Loucy (cell line): ENCODE measurements at regions not wholly inside any gene's neighbourhood (a gene's known extent, or its start where the extent isn't known, plus 50 kb on each side); places are given as distances from the start of the nearest gene placed in this dataset.

Experiments used
- H2AFZ ChIP-seq: fragments of 200-600 bp; sonication (generic); 2 replicates; pipeline ENCODE4 v1.6.0; 2016; ENCODE audit warnings: antibody characterized with exemption, mild to moderate bottlenecking, low read length, moderate library complexity
- H3F3A ChIP-seq: fragments of 200-600 bp; 2 replicates; pipeline ENCODE4 v1.6.0; 2016; ENCODE audit warnings: antibody characterized with exemption, low read depth, mild to moderate bottlenecking
- H3K27me3 ChIP-seq: fragments of 200-600 bp; sonication (generic); 2 replicates; pipeline ENCODE4 v1.6.1; 2014; ENCODE audit warnings: low read length, mild to moderate bottlenecking; ENCODE audit not compliant: insufficient read depth, poor library complexity, severe bottlenecking
- H3K36me3 ChIP-seq: fragments of 200-600 bp; sonication (generic); 2 replicates; pipeline ENCODE4 v1.6.1; 2016; ENCODE audit warnings: low read length; ENCODE audit not compliant: insufficient read depth
- H3K4me1 ChIP-seq: fragments of 200-600 bp; sonication (generic); 2 replicates; pipeline ENCODE4 v1.5.1; 2014; ENCODE audit warnings: low read length, mild to moderate bottlenecking; ENCODE audit not compliant: insufficient read depth, poor library complexity, severe bottlenecking
- H3K4me2 ChIP-seq: fragments of 200-600 bp; sonication (generic); 2 replicates; pipeline ENCODE4 v1.6.0; 2014; ENCODE audit warnings: antibody characterized with exemption, low read length, low read depth, mild to moderate bottlenecking; ENCODE audit not compliant: poor library complexity, severe bottlenecking
- H3K4me3 ChIP-seq: fragments of 200-600 bp; sonication (generic); 2 replicates; pipeline ENCODE4 v1.5.1; 2014; ENCODE audit warnings: low read length, mild to moderate bottlenecking, mixed read lengths; ENCODE audit not compliant: poor library complexity, severe bottlenecking
- H3K79me2 ChIP-seq: fragments of 200-600 bp; sonication (generic); 2 replicates; pipeline ENCODE4 v1.6.1; 2014; ENCODE audit warnings: low read length; ENCODE audit not compliant: insufficient read depth
- H3K9ac ChIP-seq: fragments of 200-600 bp; sonication (generic); 2 replicates; pipeline ENCODE4 v1.6.0; 2014; ENCODE audit warnings: mild to moderate bottlenecking, low read depth, low read length, moderate library complexity; ENCODE audit not compliant: poor library complexity, severe bottlenecking
- H3K9me2 ChIP-seq: fragments of 200-600 bp; sonication (generic); replicated peaks from 2 replicates; pipeline ENCODE4 v1.6.1; 2016; ENCODE audit warnings: low read depth, low read length, mixed read lengths
- H3K9me3 ChIP-seq: fragments of 200-600 bp; sonication (generic); 2 replicates; pipeline ENCODE4 v1.6.1; 2014; ENCODE audit warnings: mild to moderate bottlenecking, antibody characterized with exemption, low read length, low read depth; ENCODE audit not compliant: insufficient read depth
- H4K20me1 ChIP-seq: fragments of 200-600 bp; sonication (generic); 2 replicates; pipeline ENCODE4 v1.6.0; 2014; ENCODE audit warnings: antibody characterized with exemption, low read length, mild to moderate bottlenecking; ENCODE audit not compliant: insufficient read depth, poor library complexity, severe bottlenecking
- CTCF ChIP-seq: fragments of 200-600 bp; sonication (generic); conservative IDR thresholded peaks from 2 replicates; pipeline ENCODE4 v1.5.1; 2014; ENCODE audit warnings: mild to moderate bottlenecking, antibody characterized with exemption, low read length
- EZH2phosphoT487 ChIP-seq: fragments of 200-600 bp; IDR thresholded peaks from 2 replicates; pipeline ENCODE4 v1.6.1; 2018; ENCODE audit warnings: antibody characterized with exemption, mild to moderate bottlenecking, moderate library complexity, borderline replicate concordance

GRCh38 chr12:105936496-105936895, 202.3 kb downstream of the NUAK1 start:
- H3K27me3 ChIP-seq: no peaks in the 10 kb centered on the region
- H3K4me2 ChIP-seq: no peak overlapping the region
- no peaks in the 10 kb centered on the region for H3K36me3 ChIP-seq
- no peaks in the 10 kb centered on the region for H4K20me1 ChIP-seq
- no peak overlapping the region for H3K4me3 ChIP-seq
- no peaks in the 10 kb centered on the region for H3K79me2 ChIP-seq
- no peak overlapping the region for H2AFZ ChIP-seq
- no peak overlapping the region for H3K9ac ChIP-seq
- no peaks in the 10 kb centered on the region for H3K9me3 ChIP-seq
- no peaks in the 10 kb centered on the region for H3K9me2 ChIP-seq
- H3F3A ChIP-seq: no peaks in the 10 kb centered on the region
- TF ChIP-seq CTCF: no peak
- no peak for TF ChIP-seq EZH2phosphoT487
- H3K4me1 ChIP-seq: no peaks in the 10 kb centered on the region

- no peak for TF ChIP-seq EZH2phosphoT487
- TF ChIP-seq CTCF: no peak
- Histone ChIP-seq H4K20me1 (no peaks in the 10 kb centered on the region), H2AFZ (no peak overlapping the region), H3K9ac (no peak overlapping the region), H3K79me2 (no peaks in the 10 kb centered on the region), H3K9me3 (no peaks in the 10 kb centered on the region), H3K9me2 (no peaks in the 10 kb centered on the region), H3K27me3 (no peaks in the 10 kb centered on the region), H3K4me2 (no peak overlapping the region), H3F3A (no peaks in the 10 kb centered on the region), H3K4me1 (no peaks in the 10 kb centered on the region), H3K36me3 (no peaks in the 10 kb centered on the region), H3K4me3 (no peak overlapping the region)
Measured at GRCh38 chr12:105937009-105937408, 201.7 kb downstream of the NUAK1 start.

GRCh38 chr12:105939181-105939721, 199.5 kb downstream of the NUAK1 start:
- H3K27me3 ChIP-seq: no peaks in the 10 kb centered on the region
- no peaks in the 10 kb centered on the region for H3F3A ChIP-seq
- no peaks in the 10 kb centered on the region for H3K36me3 ChIP-seq
- no peak overlapping the region for H2AFZ ChIP-seq
- H3K9ac ChIP-seq: no peak overlapping the region
- no peaks in the 10 kb centered on the region for H3K9me3 ChIP-seq
- H3K9me2 ChIP-seq: no peaks in the 10 kb centered on the region
- no peaks in the 10 kb centered on the region for H4K20me1 ChIP-seq
- no peaks in the 10 kb centered on the region for H3K79me2 ChIP-seq
- no peak overlapping the region for H3K4me3 ChIP-seq
- no peaks in the 10 kb centered on the region for H3K4me1 ChIP-seq
- H3K4me2 ChIP-seq: no peak overlapping the region
- no peak for TF ChIP-seq EZH2phosphoT487
- TF ChIP-seq CTCF: no peak
